ENCODE measurements at regions not wholly inside any gene's neighbourhood (a gene's known extent, or its start where the extent isn't known, plus 50 kb on each side); places are given as distances from the start of the nearest gene placed in this dataset.

- WGBS, 4 donors, result 70 to 82% (median 74%) methylated on average over 4 of the region's 4 CpGs
- intact Hi-C loops (cut with DNase I), result no loop called here
Observed at GRCh38 chr10:47156873-47157272, 143.1 kb upstream of the GDF10 start.

GRCh38 chr10:47158116-47159071 is 141.6 kb upstream of the GDF10 start:
- H3K36me3 ChIP-seq (replicated peaks in 1 of 2), result no peaks in the 10 kb centered on the region
- H3K4me1 ChIP-seq (replicated peaks in 1 of 2), result no peaks in the 10 kb centered on the region
- 79 to 90% (median 87%) methylated on average over 10 of the region's 10 CpGs for WGBS, 4 donors
- intact Hi-C loops (cut with DNase I), result no loop called here
- no peaks in the 10 kb centered on the region for H3K27me3 ChIP-seq
- H3K9me3 ChIP-seq (replicated peaks in 1 of 3), result peaks cover 0 to 6% (median 0%) of the 10 kb centered on the region in 3 donors
- DNase-seq, result no peak
- H3K27ac ChIP-seq, result no peak overlapping the region
- TF ChIP-seq CTCF (IDR thresholded peaks at IDR 0.05) (no peak), POLR2A (IDR thresholded peaks at IDR 0.05) (no peak)
- no peak overlapping the region for H3K4me3 ChIP-seq

More at GRCh38 chr10:47156873-47157272, 143.1 kb upstream of the GDF10 start:
- Histone ChIP-seq H3K27me3 (no peaks in the 10 kb centered on the region), H3K36me3 (replicated peaks in 1 of 2) (no peaks in the 10 kb centered on the region), H3K4me1 (replicated peaks in 1 of 2) (no peaks in the 10 kb centered on the region), H3K4me3 (no peak overlapping the region), H3K27ac (no peak overlapping the region), H3K9me3 (replicated peaks in 1 of 3) (peaks cover 0 to 6% (median 0%) of the 10 kb centered on the region in 3 donors)
- no peak for DNase-seq
- TF ChIP-seq CTCF (IDR thresholded peaks at IDR 0.05) (no peak), POLR2A (IDR thresholded peaks at IDR 0.05) (no peak)

- TF ChIP-seq CTCF (IDR thresholded peaks at IDR 0.05) (no peak), POLR2A (IDR thresholded peaks at IDR 0.05) (no peak)
- no peak overlapping the region for H3K4me3 ChIP-seq
- H3K27me3 ChIP-seq, result no peaks in the 10 kb centered on the region
- H3K9me3 ChIP-seq (replicated peaks in 1 of 3), result peaks cover 0 to 2% (median 0%) of the 10 kb centered on the region in 3 donors
- H3K36me3 ChIP-seq (replicated peaks in 1 of 2), result no peaks in the 10 kb centered on the region
- intact Hi-C loops (cut with DNase I), result no loop called here
- H3K27ac ChIP-seq, result no peak overlapping the region
- DNase-seq, result no peak
- WGBS, 4 donors, result 80 to 86% (median 84%) methylated on average over 4 to 7 of the region's 7 CpGs
- H3K4me1 ChIP-seq (replicated peaks in 1 of 2), result no peaks in the 10 kb centered on the region
Observed at GRCh38 chr10:47159361-47160260, 140.4 kb upstream of the GDF10 start.
